Small intestine (tissue), 7 donors: ENCODE measurements at regions not wholly inside any gene's neighbourhood (a gene's known extent, or its start where the extent isn't known, plus 50 kb on each side); places are given as distances from the start of the nearest gene placed in this dataset.

Experiments
- DNase-seq, 2 donors: peaks; one replicate each; pipeline versions ENCODE4 v3.0.0 to v3.0.0-alpha.2; 2013
- FAIRE-seq: peaks from 2 replicates; lab custom pipeline; 2012; peaks lifted over from hg19 to GRCh38; lab: Jason Lieb, UNC
- H3K27ac ChIP-seq, 3 donors: one replicate each; pipeline ENCODE4 v1.5.1; 2013; ENCODE audit warnings: low read length in 2 of 3, mild to moderate bottlenecking in 2 of 3, control low read depth in 1 of 3, inconsistent platforms in 1 of 3, low read depth in 1 of 3, moderate library complexity in 1 of 3
- H3K27me3 ChIP-seq, 3 donors: one replicate each; pipeline ENCODE4 v1.6.1; 2013; ENCODE audit warnings: low read length in 3 of 3, inconsistent platforms in 1 of 3; ENCODE audit not compliant: control insufficient read depth in 3 of 3, insufficient read depth in 3 of 3
- H3K36me3 ChIP-seq, 3 donors: one replicate each; pipeline ENCODE4 v1.6.1; 2013; ENCODE audit warnings: low read length in 3 of 3, inconsistent platforms in 1 of 3, low read depth in 1 of 3, mild to moderate bottlenecking in 1 of 3, moderate library complexity in 1 of 3; ENCODE audit not compliant: control insufficient read depth in 3 of 3, insufficient read depth in 2 of 3
- H3K4me1 ChIP-seq, 3 donors: one replicate each; pipeline ENCODE4 v1.6.1; 2013; ENCODE audit warnings: low read length in 2 of 3, inconsistent platforms in 1 of 3, low read depth in 1 of 3, mild to moderate bottlenecking in 1 of 3, moderate library complexity in 1 of 3; ENCODE audit not compliant: control insufficient read depth in 3 of 3, insufficient read depth in 2 of 3
- H3K4me3 ChIP-seq, 3 donors: one replicate each; pipeline ENCODE4 v1.5.1; 2013; ENCODE audit warnings: low read length in 3 of 3, control low read depth in 1 of 3, inconsistent platforms in 1 of 3, low read depth in 1 of 3, mild to moderate bottlenecking in 1 of 3, moderate library complexity in 1 of 3
- H3K9me3 ChIP-seq, 2 donors: one replicate each; pipeline ENCODE4 v1.6.1; 2013; ENCODE audit warnings: low read depth in 1 of 2, low read length in 1 of 2; ENCODE audit not compliant: control insufficient read depth in 2 of 2, insufficient read depth in 1 of 2
- WGBS, 3 donors: extraction: QIAGEN DNeasy Blood & Tissue Kit; methylation state at CpG; one replicate each; pipeline ENCODE4 v1.1.7; 2013; 5-methylcytosine and 5-hydroxymethylcytosine counted together
- donor health status: healthy with polysubstance abuse.
- donor health status: control.
- donor health status: control.
- donor health status: Bipolar disorder and iron deficiency.
- donor health status: healthy.

GRCh38 chr12:13435235-13435933 lies 238.9 kb downstream of the EMP1 start:
- H3K36me3 ChIP-seq, result no peaks in the 10 kb centered on the region
- H3K9me3 ChIP-seq, result no peaks in the 10 kb centered on the region
- no peak for DNase-seq
- FAIRE-seq, result no peak
- 58 to 69% (median 65%) methylated on average over 4 of the region's 4 CpGs for WGBS, 3 donors
- H3K4me1 ChIP-seq, result peaks cover 0 to 3% (median 0%) of the 10 kb centered on the region in 3 donors
- H3K27me3 ChIP-seq, result peaks cover 0 to 13% (median 0%) of the 10 kb centered on the region in 3 donors
- H3K4me3 ChIP-seq, result no peak overlapping the region
- no peak overlapping the region for H3K27ac ChIP-seq

GRCh38 chr12:13433768-13434167 lies 237.2 kb downstream of the EMP1 start:
- Histone ChIP-seq H3K4me1 (peaks cover 0 to 3% (median 0%) of the 10 kb centered on the region in 3 donors), H3K27me3 (peaks cover 0 to 13% (median 0%) of the 10 kb centered on the region in 3 donors), H3K27ac (no peak overlapping the region), H3K4me3 (no peak overlapping the region), H3K9me3 (no peaks in the 10 kb centered on the region), H3K36me3 (no peaks in the 10 kb centered on the region)
- FAIRE-seq, result no peak
- DNase-seq, result peak in 1 of 2 donors; percentile 50

GRCh38 chr12:13431041-13431440 lies 234.5 kb downstream of the EMP1 start:
- peaks cover 0 to 6% (median 0%) of the 10 kb centered on the region in 3 donors for H3K27me3 ChIP-seq
- 78 to 82% (median 81%) methylated on average over 1 of the region's 1 CpG for WGBS, 3 donors
- H3K27ac ChIP-seq, result no peak overlapping the region
- no peaks in the 10 kb centered on the region for H3K36me3 ChIP-seq
- DNase-seq (no peak), FAIRE-seq (no peak)
- peaks cover 0 to 3% (median 0%) of the 10 kb centered on the region in 3 donors for H3K4me1 ChIP-seq
- H3K4me3 ChIP-seq, result no peak overlapping the region
- peaks cover 0 to 5% of the 10 kb centered on the region in 2 donors for H3K9me3 ChIP-seq

GRCh38 chr12:13428538-13429265 lies 232.2 kb downstream of the EMP1 start:
- WGBS, 3 donors, result 54 to 72% (median 55%) methylated on average over 4 of the region's 4 CpGs
- Histone ChIP-seq H3K27me3 (no peaks in the 10 kb centered on the region), H3K4me1 (peaks cover 0 to 2% (median 0%) of the 10 kb centered on the region in 3 donors), H3K9me3 (peaks cover 0 to 5% of the 10 kb centered on the region in 2 donors), H3K36me3 (no peaks in the 10 kb centered on the region), H3K4me3 (no peak overlapping the region), H3K27ac (no peak overlapping the region)
- DNase-seq (no peak), FAIRE-seq (no peak)

- Histone ChIP-seq H3K27me3 (no peaks in the 10 kb centered on the region), H3K36me3 (no peaks in the 10 kb centered on the region), H3K9me3 (peaks cover 0 to 5% of the 10 kb centered on the region in 2 donors), H3K4me1 (no peaks in the 10 kb centered on the region), H3K4me3 (no peak overlapping the region), H3K27ac (no peak overlapping the region)
- no peak for DNase-seq
- no peak for FAIRE-seq
- WGBS, 3 donors, result 78 to 90% (median 85%) methylated on average over 3 of the region's 3 CpGs
These were observed 229.2 kb downstream of the EMP1 start for GRCh38 chr12:13425766-13426165.

- Histone ChIP-seq H3K4me3 (no peak overlapping the region), H3K4me1 (no peaks in the 10 kb centered on the region), H3K27ac (no peak overlapping the region), H3K36me3 (no peaks in the 10 kb centered on the region), H3K9me3 (no peaks in the 10 kb centered on the region), H3K27me3 (no peaks in the 10 kb centered on the region)
- WGBS, 3 donors, result 84 to 88% (median 87%) methylated on average over 2 of the region's 2 CpGs
- FAIRE-seq (no peak), DNase-seq (no peak)
These were observed 225.8 kb downstream of the EMP1 start for GRCh38 chr12:13422291-13422690.

GRCh38 chr12:13417516-13417915 lies 221.0 kb downstream of the EMP1 start:
- Histone ChIP-seq H3K4me1 (no peaks in the 10 kb centered on the region), H3K27me3 (no peaks in the 10 kb centered on the region), H3K27ac (no peak overlapping the region), H3K36me3 (no peaks in the 10 kb centered on the region), H3K9me3 (no peaks in the 10 kb centered on the region), H3K4me3 (no peak overlapping the region)
- 84 to 85% (median 84%) methylated on average over 2 of the region's 2 CpGs for WGBS, 3 donors
- DNase-seq (no peak), FAIRE-seq (no peak)

- 91 to 94% (median 93%) methylated on average over 2 of the region's 2 CpGs for WGBS, 3 donors
- no peak overlapping the region for H3K4me3 ChIP-seq
- H3K9me3 ChIP-seq, result peaks cover 0 to 7% of the 10 kb centered on the region in 2 donors
- FAIRE-seq (no peak), DNase-seq (no peak)
- no peak overlapping the region for H3K27ac ChIP-seq
- H3K27me3 ChIP-seq, result peaks cover 0 to 3% (median 0%) of the 10 kb centered on the region in 3 donors
- H3K36me3 ChIP-seq, result no peaks in the 10 kb centered on the region
- no peaks in the 10 kb centered on the region for H3K4me1 ChIP-seq
These were observed 214.8 kb downstream of the EMP1 start for GRCh38 chr12:13411287-13411686.
